ENCODE measurements at regions not wholly inside any gene's neighbourhood (a gene's known extent, or its start where the extent isn't known, plus 50 kb on each side); places are given as distances from the start of the nearest gene placed in this dataset.
"Not testable (repeated sequence)": the region's sequence is repeated elsewhere in the genome, so short reads cannot be mapped to it uniquely, and the experiment has no call there.

- H3K36me3 Mint-ChIP-seq (ENCODE audit: low read depth) = peaks cover 32% of the 10 kb centered on the region
- H3K9me3 Mint-ChIP-seq = not testable (repeated sequence)
Observed at GRCh38 chr2:111430817-111431661, 310.3 kb downstream of the BCL2L11 start.

GRCh38 chr2:111432423-111432822, 311.7 kb downstream of the BCL2L11 start:
- intact Hi-C loops (cut with micrococcal nuclease); DNase-seq (ENCODE audit: low spot score); H3K27me3 Mint-ChIP-seq (ENCODE audit: low read depth); H3K9me3 Mint-ChIP-seq; H3K4me3 Mint-ChIP-seq (ENCODE audit: low read depth): not testable (repeated sequence)
- Mint-ChIP-seq H3K4me1 (ENCODE audit: low read depth) (peaks cover 27% of the 10 kb centered on the region), H3K27ac (peak overlapping the region; percentile 26), H3K36me3 (ENCODE audit: low read depth) (peaks cover 24% of the 10 kb centered on the region)

More at GRCh38 chr2:111430817-111431661, 310.3 kb downstream of the BCL2L11 start:
- DNase-seq (ENCODE audit: low spot score); intact Hi-C loops (cut with micrococcal nuclease); H3K27ac Mint-ChIP-seq; H3K4me3 Mint-ChIP-seq (ENCODE audit: low read depth); H3K27me3 Mint-ChIP-seq (ENCODE audit: low read depth): not testable (repeated sequence)
- peaks cover 34% of the 10 kb centered on the region for H3K4me1 Mint-ChIP-seq (ENCODE audit: low read depth)

GRCh38 chr2:111432916-111433499, 312.3 kb downstream of the BCL2L11 start:
- H3K9me3 Mint-ChIP-seq; intact Hi-C loops (cut with micrococcal nuclease); H3K27me3 Mint-ChIP-seq (ENCODE audit: low read depth); H3K4me3 Mint-ChIP-seq (ENCODE audit: low read depth); DNase-seq (ENCODE audit: low spot score); H3K27ac Mint-ChIP-seq: not testable (repeated sequence)
- peaks cover 26% of the 10 kb centered on the region for H3K4me1 Mint-ChIP-seq (ENCODE audit: low read depth)
- peaks cover 21% of the 10 kb centered on the region for H3K36me3 Mint-ChIP-seq (ENCODE audit: low read depth)

- H3K9me3 Mint-ChIP-seq; H3K27me3 Mint-ChIP-seq (ENCODE audit: low read depth); H3K27ac Mint-ChIP-seq; DNase-seq (ENCODE audit: low spot score); intact Hi-C loops (cut with micrococcal nuclease); H3K4me3 Mint-ChIP-seq (ENCODE audit: low read depth): not testable (repeated sequence)
- Mint-ChIP-seq H3K4me1 (ENCODE audit: low read depth) (peaks cover 19% of the 10 kb centered on the region), H3K36me3 (ENCODE audit: low read depth) (peaks cover 10% of the 10 kb centered on the region)
Observed at GRCh38 chr2:111433892-111434607, 313.3 kb downstream of the BCL2L11 start.

GRCh38 chr2:111434608-111434939, 313.9 kb downstream of the BCL2L11 start:
- H3K27ac Mint-ChIP-seq; H3K27me3 Mint-ChIP-seq (ENCODE audit: low read depth); H3K36me3 Mint-ChIP-seq (ENCODE audit: low read depth); H3K4me3 Mint-ChIP-seq (ENCODE audit: low read depth); H3K9me3 Mint-ChIP-seq; DNase-seq (ENCODE audit: low spot score); intact Hi-C loops (cut with micrococcal nuclease): not testable (repeated sequence)
- peaks cover 17% of the 10 kb centered on the region for H3K4me1 Mint-ChIP-seq (ENCODE audit: low read depth)

GRCh38 chr2:111435553-111436310, 315.0 kb downstream of the BCL2L11 start:
- DNase-seq (ENCODE audit: low spot score); H3K4me3 Mint-ChIP-seq (ENCODE audit: low read depth); H3K9me3 Mint-ChIP-seq; intact Hi-C loops (cut with micrococcal nuclease); H3K27ac Mint-ChIP-seq; H3K27me3 Mint-ChIP-seq (ENCODE audit: low read depth); H3K36me3 Mint-ChIP-seq (ENCODE audit: low read depth): not testable (repeated sequence)
- H3K4me1 Mint-ChIP-seq (ENCODE audit: low read depth) = peaks cover 18% of the 10 kb centered on the region

- intact Hi-C loops (cut with micrococcal nuclease); H3K27ac Mint-ChIP-seq; H3K27me3 Mint-ChIP-seq (ENCODE audit: low read depth); DNase-seq (ENCODE audit: low spot score); H3K9me3 Mint-ChIP-seq; H3K36me3 Mint-ChIP-seq (ENCODE audit: low read depth); H3K4me3 Mint-ChIP-seq (ENCODE audit: low read depth): not testable (repeated sequence)
- H3K4me1 Mint-ChIP-seq (ENCODE audit: low read depth) = peaks cover 16% of the 10 kb centered on the region
Observed at GRCh38 chr2:111436411-111436810, 315.7 kb downstream of the BCL2L11 start.

GRCh38 chr2:111437288-111437990, 316.7 kb downstream of the BCL2L11 start:
- DNase-seq (ENCODE audit: low spot score); H3K9me3 Mint-ChIP-seq; intact Hi-C loops (cut with micrococcal nuclease); H3K36me3 Mint-ChIP-seq (ENCODE audit: low read depth); H3K27me3 Mint-ChIP-seq (ENCODE audit: low read depth); H3K4me3 Mint-ChIP-seq (ENCODE audit: low read depth): not testable (repeated sequence)
- H3K27ac Mint-ChIP-seq = peak overlapping the region; percentile 42
- peaks cover 12% of the 10 kb centered on the region for H3K4me1 Mint-ChIP-seq (ENCODE audit: low read depth)

- H3K36me3 Mint-ChIP-seq (ENCODE audit: low read depth); H3K27me3 Mint-ChIP-seq (ENCODE audit: low read depth); DNase-seq (ENCODE audit: low spot score); H3K4me3 Mint-ChIP-seq (ENCODE audit: low read depth); intact Hi-C loops (cut with micrococcal nuclease); H3K9me3 Mint-ChIP-seq: not testable (repeated sequence)
- Mint-ChIP-seq H3K27ac (peak overlapping the region; percentile 42), H3K4me1 (ENCODE audit: low read depth) (peaks cover 10% of the 10 kb centered on the region)
Observed at GRCh38 chr2:111438161-111438560, 317.4 kb downstream of the BCL2L11 start.

- H3K27me3 Mint-ChIP-seq (ENCODE audit: low read depth); DNase-seq (ENCODE audit: low spot score); H3K4me1 Mint-ChIP-seq (ENCODE audit: low read depth); H3K9me3 Mint-ChIP-seq; H3K36me3 Mint-ChIP-seq (ENCODE audit: low read depth); intact Hi-C loops (cut with micrococcal nuclease): not testable (repeated sequence)
- Mint-ChIP-seq H3K27ac (peak overlapping the region; percentile 86), H3K4me3 (ENCODE audit: low read depth) (peak overlapping the region; percentile 21)
Observed at GRCh38 chr2:111439237-111439636, 318.5 kb downstream of the BCL2L11 start.

GRCh38 chr2:111441614-111442013, 320.9 kb downstream of the BCL2L11 start:
- H3K4me3 Mint-ChIP-seq (ENCODE audit: low read depth) = peak overlapping the region; percentile 14
- H3K9me3 Mint-ChIP-seq; intact Hi-C loops (cut with micrococcal nuclease); H3K36me3 Mint-ChIP-seq (ENCODE audit: low read depth); H3K4me1 Mint-ChIP-seq (ENCODE audit: low read depth); H3K27me3 Mint-ChIP-seq (ENCODE audit: low read depth); DNase-seq (ENCODE audit: low spot score): not testable (repeated sequence)
- H3K27ac Mint-ChIP-seq = peak overlapping the region; percentile 90

GRCh38 chr2:111442767-111443454, 322.2 kb downstream of the BCL2L11 start:
- H3K36me3 Mint-ChIP-seq (ENCODE audit: low read depth); H3K27ac Mint-ChIP-seq; H3K4me3 Mint-ChIP-seq (ENCODE audit: low read depth); H3K4me1 Mint-ChIP-seq (ENCODE audit: low read depth); H3K27me3 Mint-ChIP-seq (ENCODE audit: low read depth); DNase-seq (ENCODE audit: low spot score); intact Hi-C loops (cut with micrococcal nuclease); H3K9me3 Mint-ChIP-seq: not testable (repeated sequence)
